Activated CD8-positive, alpha-beta memory T cell treated with anti-CD3 and anti-CD28 coated beads for 48 hours (primary cell): ENCODE measurements at regions not wholly inside any gene's neighbourhood (a gene's known extent, or its start where the extent isn't known, plus 50 kb on each side); places are given as distances from the start of the nearest gene placed in this dataset.

ENCODE experiments used
- DNase-seq, 3 experiments: peaks; one replicate each; pipeline ENCODE4 v3.0.0-alpha.2; 2020; ENCODE audit warnings: low read depth in 2 of 3, low spot score in 2 of 3

GRCh38 chr4:180721356-180721755 lies 1521.8 kb upstream of the TENM3 start:
- DNase-seq, result no peak

DNA sequence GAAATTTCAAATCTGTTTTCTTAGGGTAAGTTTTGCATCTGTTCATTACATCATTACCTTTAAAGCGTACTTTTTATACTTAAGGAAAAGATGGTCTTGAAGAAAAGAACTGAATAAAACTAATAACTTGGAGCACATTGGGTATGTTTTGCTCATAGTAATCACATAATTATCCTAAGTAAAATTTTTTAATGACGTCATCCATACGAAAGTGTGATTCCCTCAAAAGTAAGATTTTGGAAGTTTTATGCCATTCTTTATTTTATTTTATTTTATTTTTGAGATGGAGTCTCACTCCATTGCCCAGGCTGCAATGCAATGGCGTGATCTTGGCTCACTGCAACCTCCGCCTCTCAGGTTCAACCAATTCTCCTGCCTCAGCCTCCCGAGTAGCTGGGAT lies 1516.6 kb upstream of the TENM3 start:
- DNase-seq, result no peak

DNA sequence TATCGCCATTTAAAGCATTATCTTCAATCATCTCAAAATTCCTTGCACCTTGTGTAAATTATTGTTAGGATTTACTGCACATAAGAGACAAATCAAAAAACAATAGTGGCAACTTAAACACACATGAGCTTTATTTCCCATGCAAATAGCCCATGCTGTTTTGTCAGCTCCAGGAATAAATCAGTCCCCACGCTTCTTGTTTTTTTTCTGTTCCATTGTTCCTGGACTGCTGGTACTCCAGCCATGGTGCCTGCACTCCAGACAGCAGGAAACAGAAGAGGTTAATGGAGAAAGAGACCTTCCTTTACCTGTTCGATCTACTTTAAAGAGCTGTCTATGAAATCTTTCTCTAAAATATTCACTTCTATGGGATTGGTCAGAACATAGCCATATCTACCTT lies 1515.7 kb upstream of the TENM3 start:
- no peak for DNase-seq

GRCh38 chr4:180734753-180735432 lies 1508.3 kb upstream of the TENM3 start:
- DNase-seq, result no peak

DNA sequence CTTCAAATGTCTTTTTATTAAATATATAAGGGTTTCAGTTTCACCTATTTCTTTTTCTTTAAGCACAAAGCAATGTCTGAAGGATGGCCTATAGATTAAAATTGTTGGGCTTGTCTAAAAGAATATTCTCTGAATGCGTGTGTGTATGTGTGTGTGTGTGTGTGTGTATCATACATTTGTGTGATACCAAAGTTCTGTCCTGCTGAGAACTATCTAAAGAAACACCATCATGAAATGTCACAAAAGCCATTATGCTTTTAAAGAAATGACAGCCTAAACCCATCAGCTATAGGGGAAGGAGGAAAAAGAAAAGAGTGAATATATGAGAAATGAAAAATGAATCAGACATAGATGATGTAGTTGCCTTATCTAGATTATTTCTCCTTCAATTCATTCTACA lies 1501.5 kb upstream of the TENM3 start:
- no peak for DNase-seq

GRCh38 chr4:180745019-180745418 lies 1498.2 kb upstream of the TENM3 start:
- no peak for DNase-seq

DNA sequence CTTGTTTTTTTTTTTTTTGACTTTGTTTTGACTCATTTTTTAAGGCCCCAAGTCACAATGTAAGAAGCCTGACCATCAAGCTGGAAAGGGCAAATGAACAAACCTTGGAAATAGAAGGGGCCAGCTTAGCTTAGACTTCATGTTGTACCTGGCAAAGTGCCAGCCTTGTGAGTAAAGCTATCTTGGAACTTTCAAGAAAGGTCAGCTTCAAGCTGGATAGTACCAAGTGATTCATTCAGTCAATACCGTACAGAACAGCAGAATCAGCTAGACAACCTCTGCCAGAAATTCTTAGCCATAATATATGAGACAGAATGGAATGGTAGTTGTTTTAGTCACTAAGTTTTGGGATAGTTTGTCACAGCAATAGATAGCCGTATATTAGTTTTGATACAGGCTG lies 1492.2 kb upstream of the TENM3 start:
- no peak for DNase-seq

DNA sequence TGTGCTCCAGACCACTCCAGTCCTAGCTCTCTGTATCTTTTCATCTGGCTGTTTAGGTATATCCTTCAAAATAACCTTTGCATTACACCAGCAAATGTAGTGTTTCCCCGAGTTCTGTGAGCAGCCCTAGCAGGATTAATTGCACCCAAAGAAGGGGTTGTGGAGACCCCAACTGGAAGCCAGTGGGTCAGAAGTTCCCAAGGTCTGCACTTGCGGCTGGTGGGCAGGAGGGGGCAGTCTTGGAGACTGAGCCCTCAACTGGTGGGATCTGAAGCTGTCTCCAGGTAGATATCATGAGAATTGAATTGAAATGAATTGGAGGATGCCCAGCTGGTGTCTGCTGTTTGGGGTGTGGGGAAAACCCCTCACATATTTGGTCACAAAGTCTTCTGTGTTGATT lies 1485.3 kb upstream of the TENM3 start:
- DNase-seq, result no peak

DNA sequence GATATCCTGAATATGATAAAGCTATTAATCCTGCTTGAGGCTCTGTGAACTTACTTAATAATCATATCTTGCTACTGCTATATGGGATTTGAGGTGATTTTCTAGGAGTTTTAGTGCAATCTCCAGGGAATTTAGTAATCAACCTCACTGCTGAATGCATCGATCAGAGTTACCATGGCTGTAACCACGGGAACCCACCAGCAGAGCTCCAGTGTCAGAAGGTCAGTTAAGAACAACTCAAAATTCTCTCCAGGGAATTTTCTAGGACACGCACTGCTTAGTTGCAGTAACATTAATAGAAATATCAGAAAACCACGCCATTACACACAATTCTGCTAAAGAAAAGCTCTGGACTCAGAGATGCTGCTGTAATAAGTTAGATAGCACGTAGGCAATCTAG lies 1477.2 kb upstream of the TENM3 start:
- no peak for DNase-seq

GRCh38 chr4:180766944-180767729 lies 1476.1 kb upstream of the TENM3 start:
- DNase-seq, result no peak

- DNase-seq, result no peak
These were observed 1474.6 kb upstream of the TENM3 start for GRCh38 chr4:180768610-180769009.

GRCh38 chr4:180769791-180770190 lies 1473.4 kb upstream of the TENM3 start:
- no peak for DNase-seq

- no peak for DNase-seq
These were observed 1472.9 kb upstream of the TENM3 start for GRCh38 chr4:180770265-180770664.

DNA sequence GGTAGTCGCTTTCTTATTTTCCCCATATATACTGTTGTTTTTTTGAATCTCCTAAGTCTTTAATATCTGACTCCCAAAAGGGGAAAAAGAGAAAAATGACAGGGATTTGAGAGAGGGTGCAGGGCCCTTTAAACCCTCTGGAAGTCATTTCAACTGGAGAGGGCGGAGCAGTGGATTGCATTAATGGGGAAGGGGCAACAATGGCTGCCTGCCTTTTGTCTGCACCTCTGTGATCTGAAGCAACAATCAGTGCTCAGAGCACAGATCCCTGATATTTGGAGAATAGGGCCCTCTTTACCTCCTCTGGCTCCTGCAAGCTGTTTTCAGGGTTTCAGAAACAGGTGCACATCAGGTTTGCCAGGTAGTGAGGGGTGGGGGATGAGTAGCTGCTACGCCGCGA lies 1458.3 kb upstream of the TENM3 start:
- DNase-seq, result no peak

DNA sequence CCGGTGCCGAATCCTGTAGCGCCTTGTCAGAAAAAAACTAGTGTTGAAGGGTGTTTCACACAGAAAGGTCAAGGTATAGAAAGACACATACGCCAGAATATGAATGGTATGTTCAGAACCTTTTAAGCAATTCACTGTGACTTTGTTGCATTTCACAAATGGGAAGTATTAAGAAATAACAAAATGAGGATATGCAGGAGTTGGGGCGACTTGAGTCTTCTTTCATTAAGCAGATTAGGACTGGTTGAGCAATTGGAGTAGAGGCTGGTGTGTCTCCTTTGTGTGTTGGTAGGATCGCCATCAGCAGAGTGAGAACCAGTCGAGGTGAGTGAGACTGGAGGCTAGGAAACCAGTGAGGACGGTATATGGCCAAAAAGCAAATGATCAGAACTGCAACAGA lies 1454.5 kb upstream of the TENM3 start:
- DNase-seq, result no peak

DNA sequence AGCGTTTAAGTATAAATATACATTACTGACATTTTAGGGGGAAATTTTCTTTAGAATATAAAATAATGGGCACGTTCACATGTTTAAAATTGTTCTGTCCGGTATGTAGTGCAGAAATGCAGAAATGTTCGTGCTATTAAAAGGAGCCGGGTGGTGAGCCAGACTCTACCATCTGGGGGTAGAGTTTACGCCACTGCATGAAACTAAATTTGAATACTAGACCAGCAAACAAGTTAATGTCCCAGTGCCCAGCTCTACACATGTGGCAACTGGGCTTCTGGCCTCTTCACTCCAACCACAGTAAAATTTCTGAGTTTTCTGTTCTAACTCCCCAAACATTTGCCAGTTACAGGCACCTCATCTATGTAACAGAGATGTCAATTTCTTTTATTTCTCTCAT lies 1453.3 kb upstream of the TENM3 start:
- no peak for DNase-seq

DNA sequence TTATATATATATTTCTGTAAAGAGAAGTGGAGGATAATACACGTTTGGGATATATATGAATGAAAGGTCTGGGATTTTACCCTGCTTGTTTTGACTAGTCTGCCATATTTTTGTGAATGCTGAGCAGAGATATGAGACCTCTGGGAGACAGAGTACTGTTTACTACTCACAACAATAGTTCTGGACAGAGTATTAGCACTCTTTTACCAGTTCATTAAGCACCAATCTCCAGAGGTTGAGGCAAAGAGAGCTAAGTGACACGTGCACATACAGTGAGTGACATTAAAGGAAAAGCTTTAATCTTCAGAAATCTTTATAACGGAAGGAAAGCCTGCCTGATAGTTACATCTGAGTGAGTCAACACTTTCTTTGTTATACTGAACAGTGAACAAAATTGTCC lies 1452.7 kb upstream of the TENM3 start:
- no peak for DNase-seq

DNA sequence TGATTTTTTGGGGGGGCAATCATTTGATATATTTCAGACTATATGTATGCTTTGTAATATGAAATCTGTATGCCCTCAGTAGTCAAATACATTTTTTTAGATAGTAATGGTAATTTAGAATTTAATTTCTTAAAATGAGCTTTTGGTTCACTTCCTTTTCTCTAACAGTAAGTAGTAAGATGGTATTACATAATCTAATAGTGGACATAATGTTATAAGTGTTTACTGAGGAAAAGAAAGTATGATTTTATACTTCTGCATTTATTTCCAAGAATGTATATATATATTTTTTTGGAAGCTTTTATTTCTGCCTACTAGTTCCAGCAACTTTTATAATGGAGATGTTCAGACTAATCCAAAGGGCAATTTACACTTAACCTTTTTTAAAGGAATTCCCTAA lies 1450.7 kb upstream of the TENM3 start:
- no peak for DNase-seq

- no peak for DNase-seq
These were observed 1448.9 kb upstream of the TENM3 start for GRCh38 chr4:180794333-180794732.

GRCh38 chr4:180798036-180798577 lies 1445.1 kb upstream of the TENM3 start:
- DNase-seq, result no peak

DNA sequence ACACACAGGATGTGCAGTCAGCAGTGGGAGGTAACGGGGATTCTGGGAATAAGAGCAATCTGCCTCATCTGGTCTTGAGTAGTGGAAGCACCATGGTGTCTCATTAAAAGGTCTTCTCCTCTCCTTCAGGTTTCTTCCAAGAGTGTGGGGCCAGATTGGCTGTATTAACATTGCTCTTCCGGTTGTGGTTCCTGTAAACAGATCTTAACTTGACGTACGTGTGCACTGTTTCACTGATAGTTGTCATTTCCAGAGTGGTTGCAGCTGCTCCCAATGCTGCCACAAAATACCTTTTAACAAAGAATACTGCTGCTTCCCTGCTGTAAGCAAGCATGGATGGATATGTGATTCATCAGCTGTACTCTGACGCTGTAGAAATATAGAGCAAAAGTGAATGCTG lies 1443.4 kb upstream of the TENM3 start:
- DNase-seq, result no peak

DNA sequence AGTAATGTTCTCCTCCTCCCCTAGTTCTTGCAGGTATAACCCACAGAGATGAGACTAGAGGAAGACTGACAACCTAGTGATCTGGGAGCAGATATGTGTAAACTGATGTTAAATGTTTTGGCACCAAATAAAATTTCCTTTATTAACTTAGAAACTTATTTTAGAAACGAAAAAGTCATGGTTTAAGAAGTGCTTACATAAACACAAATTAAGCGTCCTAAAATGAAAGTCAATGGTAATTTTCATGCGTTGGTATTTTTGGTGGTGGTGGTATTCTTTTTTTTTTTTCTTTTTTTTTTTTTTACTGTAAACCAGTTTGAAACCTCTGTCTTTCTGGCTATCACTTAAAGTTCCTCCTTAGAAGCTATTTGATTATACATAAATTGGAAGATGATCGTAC lies 1438.1 kb upstream of the TENM3 start:
- no peak for DNase-seq

DNA sequence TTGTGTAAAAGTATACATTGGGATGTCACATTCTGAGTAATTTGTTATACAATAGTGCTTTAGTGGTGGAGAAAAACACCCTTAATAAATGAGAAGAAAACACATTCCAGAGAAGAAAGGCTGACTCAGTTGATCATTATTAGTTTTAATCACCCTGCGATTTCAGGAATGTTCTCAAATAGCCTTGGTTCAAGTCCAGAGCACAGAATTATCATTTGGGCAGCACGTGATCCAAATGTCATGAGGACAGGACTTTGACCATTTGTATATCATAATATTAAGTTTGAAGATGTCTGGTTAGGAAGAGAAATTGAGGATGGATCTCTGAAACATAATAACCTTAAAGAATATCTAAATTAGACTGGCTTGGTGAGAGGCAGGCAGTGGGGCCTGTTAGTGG lies 1434.3 kb upstream of the TENM3 start:
- DNase-seq, result no peak
